Parathyroid adenoma (tissue), 2 donors: ENCODE measurements at regions not wholly inside any gene's neighbourhood (a gene's known extent, or its start where the extent isn't known, plus 50 kb on each side); places are given as distances from the start of the nearest gene placed in this dataset.

ENCODE experiments used
- H2AFZ ChIP-seq: fragments of 300-600 bp; sonication (generic); one replicate; pipeline ENCODE4 v1.7.0; 2017; ENCODE audit warnings: antibody characterized with exemption, mild to moderate bottlenecking
- H3K27ac ChIP-seq: fragments of 300-600 bp; sonication (generic); one replicate; pipeline ENCODE4 v1.7.0; 2017
- H3K27me3 ChIP-seq: fragments of 300-600 bp; sonication (generic); one replicate; pipeline ENCODE4 v1.7.0; 2017; ENCODE audit warnings: low read length; ENCODE audit not compliant: control insufficient read depth, insufficient read depth
- H3K36me3 ChIP-seq: fragments of 300-600 bp; sonication (generic); one replicate; pipeline ENCODE4 v1.7.0; 2017; ENCODE audit warnings: low read length; ENCODE audit not compliant: control insufficient read depth, insufficient read depth
- H3K4me1 ChIP-seq: fragments of 300-600 bp; sonication (generic); one replicate; pipeline ENCODE4 v1.7.0; 2017; ENCODE audit warnings: control low read depth
- H3K4me2 ChIP-seq: fragments of 300-600 bp; sonication (generic); one replicate; pipeline ENCODE4 v1.7.0; 2017; ENCODE audit warnings: low read length
- H3K4me3 ChIP-seq: fragments of 300-600 bp; sonication (generic); one replicate; pipeline ENCODE4 v1.7.0; 2017; ENCODE audit warnings: low read depth, low read length
- H3K79me2 ChIP-seq: fragments of 300-600 bp; sonication (generic); one replicate; pipeline ENCODE4 v1.7.0; 2017; ENCODE audit warnings: control low read depth
- H3K9ac ChIP-seq: fragments of 300-600 bp; sonication (generic); one replicate; pipeline ENCODE4 v1.7.0; 2017; ENCODE audit warnings: mild to moderate bottlenecking
- H3K9me3 ChIP-seq: fragments of 300-600 bp; sonication (generic); one replicate; pipeline ENCODE4 v1.7.0; 2017; ENCODE audit warnings: low read length; ENCODE audit not compliant: control insufficient read depth
- CTCF ChIP-seq: fragments of 300-600 bp; sonication (generic); IDR thresholded peaks from one replicate; pipeline ENCODE4 v1.7.0; 2017; ENCODE audit warnings: antibody characterized with exemption, mild to moderate bottlenecking
- donor health status: primary hyperparathyroidism.

GRCh38 chr18:38963943-38964660, 1398.5 kb upstream of the CELF4 start:
- Histone ChIP-seq H3K27me3 (no peaks in the 10 kb centered on the region), H2AFZ (no peak overlapping the region), H3K27ac (no peak overlapping the region), H3K9ac (no peak overlapping the region), H3K9me3 (no peaks in the 10 kb centered on the region), H3K4me1 (no peaks in the 10 kb centered on the region), H3K36me3 (no peaks in the 10 kb centered on the region), H3K4me2 (no peak overlapping the region), H3K4me3 (no peak overlapping the region), H3K79me2 (no peaks in the 10 kb centered on the region)
- no peak for TF ChIP-seq CTCF

GRCh38 chr18:38961880-38962279, 1396.3 kb upstream of the CELF4 start:
- Histone ChIP-seq H2AFZ (no peak overlapping the region), H3K4me1 (no peaks in the 10 kb centered on the region), H3K79me2 (no peaks in the 10 kb centered on the region), H3K9me3 (no peaks in the 10 kb centered on the region), H3K4me3 (no peak overlapping the region), H3K27me3 (no peaks in the 10 kb centered on the region), H3K9ac (no peak overlapping the region), H3K4me2 (no peak overlapping the region), H3K36me3 (no peaks in the 10 kb centered on the region), H3K27ac (no peak overlapping the region)
- no peak for TF ChIP-seq CTCF

- H3K36me3 ChIP-seq = no peaks in the 10 kb centered on the region
- no peak overlapping the region for H2AFZ ChIP-seq
- H3K9ac ChIP-seq = no peak overlapping the region
- no peaks in the 10 kb centered on the region for H3K79me2 ChIP-seq
- H3K9me3 ChIP-seq = no peaks in the 10 kb centered on the region
- H3K4me1 ChIP-seq = no peaks in the 10 kb centered on the region
- H3K27me3 ChIP-seq = no peaks in the 10 kb centered on the region
- TF ChIP-seq CTCF = no peak
- no peak overlapping the region for H3K27ac ChIP-seq
- no peak overlapping the region for H3K4me2 ChIP-seq
- no peak overlapping the region for H3K4me3 ChIP-seq
Measured at GRCh38 chr18:38957736-38958135, 1392.1 kb upstream of the CELF4 start.

GRCh38 chr18:38956068-38956467, 1390.5 kb upstream of the CELF4 start:
- no peak for TF ChIP-seq CTCF
- H3K4me3 ChIP-seq = no peak overlapping the region
- no peak overlapping the region for H3K9ac ChIP-seq
- H3K4me2 ChIP-seq = no peak overlapping the region
- no peaks in the 10 kb centered on the region for H3K4me1 ChIP-seq
- no peaks in the 10 kb centered on the region for H3K27me3 ChIP-seq
- no peak overlapping the region for H2AFZ ChIP-seq
- H3K27ac ChIP-seq = no peak overlapping the region
- no peaks in the 10 kb centered on the region for H3K79me2 ChIP-seq
- H3K9me3 ChIP-seq = no peaks in the 10 kb centered on the region
- no peaks in the 10 kb centered on the region for H3K36me3 ChIP-seq

GRCh38 chr18:38951633-38952032, 1386.0 kb upstream of the CELF4 start:
- H3K36me3 ChIP-seq = no peaks in the 10 kb centered on the region
- TF ChIP-seq CTCF = no peak
- no peak overlapping the region for H3K9ac ChIP-seq
- H3K9me3 ChIP-seq = no peaks in the 10 kb centered on the region
- H3K27me3 ChIP-seq = no peaks in the 10 kb centered on the region
- no peak overlapping the region for H3K4me2 ChIP-seq
- H3K27ac ChIP-seq = no peak overlapping the region
- H2AFZ ChIP-seq = no peak overlapping the region
- no peak overlapping the region for H3K4me3 ChIP-seq
- H3K79me2 ChIP-seq = no peaks in the 10 kb centered on the region
- no peaks in the 10 kb centered on the region for H3K4me1 ChIP-seq
